Testis (tissue), 2 donors: ENCODE measurements at regions not wholly inside any gene's neighbourhood (a gene's known extent, or its start where the extent isn't known, plus 50 kb on each side); places are given as distances from the start of the nearest gene placed in this dataset.
"Not testable (repeated sequence)": the region's sequence is repeated elsewhere in the genome, so short reads cannot be mapped to it uniquely, and the experiment has no call there.

Experiments used
- DNase-seq: peaks from one replicate; pipeline ENCODE4 v3.0.0-alpha.2; 2019
- H3K27ac ChIP-seq, 2 donors: fragments of 200-600 bp; sonication (generic); one replicate each; pipeline ENCODE4 v1.5.1; 2019
- H3K27me3 ChIP-seq: fragments of 200-600 bp; sonication (generic); one replicate; pipeline ENCODE4 v1.5.1; 2019
- H3K36me3 ChIP-seq: fragments of 200-600 bp; sonication (generic); one replicate; pipeline ENCODE4 v1.5.1; 2017; ENCODE audit warnings: low read depth; ENCODE audit errors: missing control alignments
- H3K4me1 ChIP-seq: fragments of 200-600 bp; sonication (generic); one replicate; pipeline ENCODE4 v1.5.1; 2019
- H3K4me3 ChIP-seq, 2 donors: fragments of 200-600 bp; sonication (generic); one replicate each; pipeline ENCODE4 v1.5.1; 2017 to 2019
- H3K9me3 ChIP-seq: fragments of 200-600 bp; sonication (generic); one replicate; pipeline ENCODE4 v1.5.1; 2017
- POLR2A ChIP-seq: fragments of 450-650 bp; IDR thresholded peaks from one replicate; pipeline ENCODE4 v1.6.1; 2017; ENCODE audit warnings: antibody characterized with exemption, mild to moderate bottlenecking, moderate library complexity
- WGBS, 2 donors: methylation state at CpG; one replicate each; pipeline ENCODE4 v1.1.5; 2018; 5-methylcytosine and 5-hydroxymethylcytosine counted together
- intact Hi-C: fragments of 100-400 bp; cut with DNase I; formaldehyde crosslinking; loops from one replicate; pipeline ENCODE4 v1.15.1; 2023; ENCODE audit warnings: low total_unique reads
- TF ChIP-seq, protein P1 (sequence below), 3 experiments: fragments of 450-650 bp in 2 of 3; fragments of 200-600 bp in 1 of 3; sonication (generic) in 1 of 3; IDR thresholded peaks; one replicate each; pipeline ENCODE4 v1.5.1; 2016 to 2019; ENCODE audit warnings: antibody characterized with exemption in 3 of 3, mild to moderate bottlenecking in 2 of 3, moderate library complexity in 1 of 3

- intact Hi-C loops: no loop called here
- no peak for DNase-seq
- Histone ChIP-seq H3K4me3 (no peak overlapping the region), H3K27me3 (no peaks in the 10 kb centered on the region), H3K27ac (no peak overlapping the region), H3K9me3 (no peaks in the 10 kb centered on the region), H3K36me3 (no peaks in the 10 kb centered on the region), H3K4me1 (no peaks in the 10 kb centered on the region)
- WGBS, 2 donors: 63 to 87% methylated on average over 1 of the region's 1 CpG
- no peak for TF ChIP-seq POLR2A
- TF ChIP-seq, protein P1, sequence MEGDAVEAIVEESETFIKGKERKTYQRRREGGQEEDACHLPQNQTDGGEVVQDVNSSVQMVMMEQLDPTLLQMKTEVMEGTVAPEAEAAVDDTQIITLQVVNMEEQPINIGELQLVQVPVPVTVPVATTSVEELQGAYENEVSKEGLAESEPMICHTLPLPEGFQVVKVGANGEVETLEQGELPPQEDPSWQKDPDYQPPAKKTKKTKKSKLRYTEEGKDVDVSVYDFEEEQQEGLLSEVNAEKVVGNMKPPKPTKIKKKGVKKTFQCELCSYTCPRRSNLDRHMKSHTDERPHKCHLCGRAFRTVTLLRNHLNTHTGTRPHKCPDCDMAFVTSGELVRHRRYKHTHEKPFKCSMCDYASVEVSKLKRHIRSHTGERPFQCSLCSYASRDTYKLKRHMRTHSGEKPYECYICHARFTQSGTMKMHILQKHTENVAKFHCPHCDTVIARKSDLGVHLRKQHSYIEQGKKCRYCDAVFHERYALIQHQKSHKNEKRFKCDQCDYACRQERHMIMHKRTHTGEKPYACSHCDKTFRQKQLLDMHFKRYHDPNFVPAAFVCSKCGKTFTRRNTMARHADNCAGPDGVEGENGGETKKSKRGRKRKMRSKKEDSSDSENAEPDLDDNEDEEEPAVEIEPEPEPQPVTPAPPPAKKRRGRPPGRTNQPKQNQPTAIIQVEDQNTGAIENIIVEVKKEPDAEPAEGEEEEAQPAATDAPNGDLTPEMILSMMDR (IDR thresholded peaks at IDR 0.05): no peak
Observed at GRCh38 chr2:59816075-59816474, 737.4 kb downstream of the BCL11A start.

- H3K9me3 ChIP-seq, H3K36me3 ChIP-seq, H3K27me3 ChIP-seq, H3K27ac ChIP-seq, DNase-seq, intact Hi-C loops, H3K4me1 ChIP-seq, H3K4me3 ChIP-seq: not testable (repeated sequence)
- WGBS, 2 donors: 95% methylated on average over 2 of the region's 2 CpGs
Observed at GRCh38 chr2:59810283-59810682, 743.2 kb downstream of the BCL11A start.

DNA sequence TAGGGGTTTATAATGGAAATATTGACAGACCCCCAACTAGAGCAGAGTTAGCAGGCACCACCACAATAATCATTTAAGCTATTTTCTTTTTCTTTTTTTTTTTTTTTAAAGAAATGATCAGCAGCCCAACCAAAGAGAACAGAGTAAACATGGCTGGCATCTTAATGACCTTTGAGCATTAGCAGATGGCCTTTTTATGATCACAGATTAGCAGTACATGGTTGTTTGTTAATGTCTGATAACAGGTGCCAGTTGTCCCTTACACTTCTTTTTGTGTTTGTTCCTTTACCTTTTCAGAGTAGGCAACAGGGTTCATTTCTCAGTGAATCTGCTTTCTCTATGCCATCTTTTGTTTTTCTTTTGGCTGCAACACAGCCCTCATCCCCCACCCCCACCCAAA is 747.0 kb downstream of the BCL11A start:
- intact Hi-C loops: no loop called here
- H3K27ac ChIP-seq: no peak overlapping the region
- no peak for TF ChIP-seq POLR2A
- TF ChIP-seq, protein P1 (IDR thresholded peaks at IDR 0.05): no peak
- no peaks in the 10 kb centered on the region for H3K9me3 ChIP-seq
- H3K4me3 ChIP-seq: no peak overlapping the region
- no peaks in the 10 kb centered on the region for H3K4me1 ChIP-seq
- no peak for DNase-seq
- no peaks in the 10 kb centered on the region for H3K27me3 ChIP-seq
- H3K36me3 ChIP-seq: no peaks in the 10 kb centered on the region

GRCh38 chr2:59804732-59805131 is 748.7 kb downstream of the BCL11A start:
- TF ChIP-seq, protein P1 (IDR thresholded peaks at IDR 0.05): no peak
- TF ChIP-seq POLR2A: no peak
- WGBS, 2 donors: 37 to 41% methylated on average over 6 of the region's 6 CpGs
- Histone ChIP-seq H3K36me3 (no peaks in the 10 kb centered on the region), H3K4me1 (no peaks in the 10 kb centered on the region), H3K27ac (no peak overlapping the region), H3K9me3 (no peaks in the 10 kb centered on the region), H3K4me3 (no peak overlapping the region), H3K27me3 (no peaks in the 10 kb centered on the region)
- DNase-seq: no peak
- intact Hi-C loops: no loop called here

DNA sequence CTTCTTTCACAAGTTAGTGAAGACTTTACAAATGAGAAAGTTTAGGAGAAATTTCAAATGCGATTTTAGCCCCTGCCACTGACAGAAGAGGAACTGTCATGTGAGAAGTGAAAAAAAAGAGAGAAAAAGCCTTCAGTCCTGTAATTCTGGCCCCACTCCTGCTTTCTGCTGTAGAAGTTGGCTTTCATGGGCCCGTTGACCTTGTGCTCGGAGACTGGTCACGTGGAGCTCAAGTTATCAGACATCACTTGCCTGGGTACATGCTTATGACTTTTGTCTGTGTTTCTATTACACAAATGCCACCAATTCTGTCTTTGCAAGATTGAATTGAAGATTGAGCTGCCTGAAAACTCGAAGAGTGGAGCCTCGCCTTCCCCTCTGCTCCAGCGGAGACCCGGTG is 749.9 kb downstream of the BCL11A start:
- 57 to 64% methylated on average over 8 of the region's 8 CpGs for WGBS, 2 donors
- no peaks in the 10 kb centered on the region for H3K9me3 ChIP-seq
- no peak overlapping the region for H3K27ac ChIP-seq
- intact Hi-C loops: no loop called here
- no peaks in the 10 kb centered on the region for H3K4me1 ChIP-seq
- H3K27me3 ChIP-seq: no peaks in the 10 kb centered on the region
- H3K36me3 ChIP-seq: no peaks in the 10 kb centered on the region
- no peak for TF ChIP-seq POLR2A
- TF ChIP-seq, protein P1 (IDR thresholded peaks at IDR 0.05): no peak
- H3K4me3 ChIP-seq: no peak overlapping the region
- DNase-seq: no peak
